ENCODE measurements at regions not wholly inside any gene's neighbourhood (a gene's known extent, or its start where the extent isn't known, plus 50 kb on each side); places are given as distances from the start of the nearest gene placed in this dataset.

DNA sequence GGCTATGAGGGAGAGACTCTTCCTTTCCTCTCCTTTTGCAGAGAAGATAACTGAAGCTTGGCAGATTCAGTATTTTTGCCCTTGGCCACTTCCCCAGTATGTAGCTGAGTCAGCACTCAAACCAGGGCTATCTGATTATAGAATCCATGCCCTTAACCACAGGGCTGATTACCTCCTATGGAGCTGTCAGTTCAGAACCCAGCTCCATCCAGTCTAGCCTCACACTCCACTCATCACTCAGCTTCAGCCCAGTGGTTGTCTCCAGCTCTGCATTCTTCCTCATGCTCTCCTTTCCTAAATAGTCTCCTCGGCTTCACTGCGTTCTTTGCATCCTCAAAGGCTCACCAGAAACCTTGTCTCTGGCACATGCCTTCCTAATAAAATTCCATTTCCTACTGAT, 151.6 kb upstream of the BLID start:
- no peaks in the 10 kb centered on the region for H3K9me3 ChIP-seq
- no peak overlapping the region for H3K27ac ChIP-seq
- H3K27me3 ChIP-seq = no peaks in the 10 kb centered on the region
- H3K4me3 ChIP-seq = no peak overlapping the region
- no peaks in the 10 kb centered on the region for H3K36me3 ChIP-seq
- DNase-seq = no peak
- 79 to 86% (median 84%) methylated on average over 2 of the region's 2 CpGs for WGBS, 5 donors
- TF ChIP-seq EP300 (IDR thresholded peaks at IDR 0.05) (no peak), POLR2AphosphoS5 (IDR thresholded peaks at IDR 0.05) (no peak), POLR2A (IDR thresholded peaks at IDR 0.05) (no peak)
- TF ChIP-seq, protein P1, sequence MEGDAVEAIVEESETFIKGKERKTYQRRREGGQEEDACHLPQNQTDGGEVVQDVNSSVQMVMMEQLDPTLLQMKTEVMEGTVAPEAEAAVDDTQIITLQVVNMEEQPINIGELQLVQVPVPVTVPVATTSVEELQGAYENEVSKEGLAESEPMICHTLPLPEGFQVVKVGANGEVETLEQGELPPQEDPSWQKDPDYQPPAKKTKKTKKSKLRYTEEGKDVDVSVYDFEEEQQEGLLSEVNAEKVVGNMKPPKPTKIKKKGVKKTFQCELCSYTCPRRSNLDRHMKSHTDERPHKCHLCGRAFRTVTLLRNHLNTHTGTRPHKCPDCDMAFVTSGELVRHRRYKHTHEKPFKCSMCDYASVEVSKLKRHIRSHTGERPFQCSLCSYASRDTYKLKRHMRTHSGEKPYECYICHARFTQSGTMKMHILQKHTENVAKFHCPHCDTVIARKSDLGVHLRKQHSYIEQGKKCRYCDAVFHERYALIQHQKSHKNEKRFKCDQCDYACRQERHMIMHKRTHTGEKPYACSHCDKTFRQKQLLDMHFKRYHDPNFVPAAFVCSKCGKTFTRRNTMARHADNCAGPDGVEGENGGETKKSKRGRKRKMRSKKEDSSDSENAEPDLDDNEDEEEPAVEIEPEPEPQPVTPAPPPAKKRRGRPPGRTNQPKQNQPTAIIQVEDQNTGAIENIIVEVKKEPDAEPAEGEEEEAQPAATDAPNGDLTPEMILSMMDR (IDR thresholded peaks at IDR 0.05) = no peak
- intact Hi-C loops (cut with DNase I; ENCODE audit: low total_unique reads) = no loop called here
- H3K4me1 ChIP-seq = no peaks in the 10 kb centered on the region

DNA sequence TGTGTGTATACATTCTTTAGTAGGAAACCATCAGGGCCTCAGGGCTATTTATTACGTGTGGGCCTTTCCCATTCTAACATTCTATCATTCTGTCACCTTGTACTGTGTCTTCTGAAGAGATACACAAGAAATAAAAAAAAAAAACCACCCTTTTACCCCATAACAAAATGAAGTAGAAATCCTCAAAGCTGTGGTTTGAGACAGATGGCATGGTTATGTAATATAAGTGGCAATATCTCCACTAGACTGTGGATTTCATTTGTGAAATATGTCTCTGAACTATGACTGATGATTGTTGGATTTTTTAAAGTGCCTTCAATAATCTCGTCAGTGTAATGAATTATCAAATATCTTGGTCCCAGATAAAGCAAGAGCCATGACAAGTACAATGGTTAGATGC, 150.0 kb upstream of the BLID start:
- Histone ChIP-seq H3K36me3 (no peaks in the 10 kb centered on the region), H3K4me3 (no peak overlapping the region), H3K27ac (no peak overlapping the region), H3K9me3 (no peaks in the 10 kb centered on the region), H3K4me1 (no peaks in the 10 kb centered on the region), H3K27me3 (no peaks in the 10 kb centered on the region)
- intact Hi-C loops (cut with DNase I; ENCODE audit: low total_unique reads) = no loop called here
- DNase-seq = no peak
- 52 to 68% (median 62%) methylated on average over 2 of the region's 2 CpGs for WGBS, 5 donors
- TF ChIP-seq POLR2A (IDR thresholded peaks at IDR 0.05) (no peak), POLR2AphosphoS5 (IDR thresholded peaks at IDR 0.05) (no peak), EP300 (IDR thresholded peaks at IDR 0.05) (no peak)
- TF ChIP-seq, protein P1 (IDR thresholded peaks at IDR 0.05) = no peak

DNA sequence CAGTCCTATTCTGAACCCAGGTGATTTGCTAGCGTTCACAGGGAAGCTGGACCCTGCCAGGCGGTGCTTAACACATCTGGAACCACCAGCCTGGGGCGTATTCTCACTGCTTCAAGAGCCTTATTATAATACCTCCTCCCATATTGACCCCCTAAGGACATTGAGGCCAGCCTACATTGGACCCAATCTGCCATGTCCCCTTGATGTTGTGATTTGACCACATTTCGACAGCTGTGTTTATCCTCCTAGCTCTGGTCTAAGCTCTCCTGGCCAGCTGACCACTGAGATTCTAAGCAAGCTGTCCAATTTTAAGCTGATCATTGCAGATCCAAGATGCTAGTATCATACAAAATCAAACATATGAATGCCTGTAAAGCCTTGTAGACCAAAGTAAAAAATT, 148.1 kb upstream of the BLID start:
- TF ChIP-seq POLR2AphosphoS5 (IDR thresholded peaks at IDR 0.05) (no peak), POLR2A (IDR thresholded peaks at IDR 0.05) (no peak), EP300 (IDR thresholded peaks at IDR 0.05) (no peak)
- TF ChIP-seq, protein P1 (IDR thresholded peaks at IDR 0.05) = no peak
- 77 to 91% (median 81%) methylated on average over 4 of the region's 4 CpGs for WGBS, 5 donors
- Histone ChIP-seq H3K27me3 (no peaks in the 10 kb centered on the region), H3K27ac (no peak overlapping the region), H3K4me3 (no peak overlapping the region), H3K9me3 (no peaks in the 10 kb centered on the region), H3K4me1 (no peaks in the 10 kb centered on the region), H3K36me3 (no peaks in the 10 kb centered on the region)
- DNase-seq = no peak
- intact Hi-C loops (cut with DNase I; ENCODE audit: low total_unique reads) = no loop called here

DNA sequence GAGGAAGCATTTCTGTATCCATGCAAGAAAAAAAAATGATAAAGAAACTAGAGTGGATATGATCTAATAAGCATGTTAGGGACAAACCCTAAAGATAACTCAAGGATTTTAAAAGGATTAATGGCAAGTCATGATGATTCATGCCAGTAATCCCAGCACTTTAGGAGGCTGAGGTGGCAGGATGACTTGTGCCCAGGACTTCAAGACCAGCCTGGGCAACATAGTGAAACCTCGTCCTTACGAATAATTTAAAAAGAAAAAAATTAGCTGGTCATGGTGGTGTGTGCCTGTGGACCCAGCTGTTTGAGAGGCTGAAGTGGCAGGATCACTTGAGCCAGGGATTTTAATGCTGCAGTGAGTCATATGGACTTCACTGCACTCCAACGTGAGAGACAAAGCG, 145.5 kb upstream of the BLID start:
- intact Hi-C loops (cut with DNase I; ENCODE audit: low total_unique reads) = no loop called here
- WGBS, 5 donors = 78 to 93% (median 84%) methylated on average over 4 of the region's 4 CpGs
- no peak overlapping the region for H3K27ac ChIP-seq
- no peaks in the 10 kb centered on the region for H3K9me3 ChIP-seq
- DNase-seq = no peak
- peaks cover 0 to 3% (median 0%) of the 10 kb centered on the region in 3 donors for H3K27me3 ChIP-seq
- TF ChIP-seq POLR2AphosphoS5 (IDR thresholded peaks at IDR 0.05) (no peak), EP300 (IDR thresholded peaks at IDR 0.05) (no peak), POLR2A (IDR thresholded peaks at IDR 0.05) (no peak)
- TF ChIP-seq, protein P1 (IDR thresholded peaks at IDR 0.05) = no peak
- no peaks in the 10 kb centered on the region for H3K36me3 ChIP-seq
- H3K4me1 ChIP-seq = no peaks in the 10 kb centered on the region
- H3K4me3 ChIP-seq = no peak overlapping the region

All from stomach (tissue), 8 donors.